ENCODE measurements at regions not wholly inside any gene's neighbourhood (a gene's known extent, or its start where the extent isn't known, plus 50 kb on each side); places are given as distances from the start of the nearest gene placed in this dataset.
"Not testable (repeated sequence)": the region's sequence is repeated elsewhere in the genome, so short reads cannot be mapped to it uniquely, and the experiment has no call there.

- no peaks in the 10 kb centered on the region for H3K27me3 ChIP-seq
- no peaks in the 10 kb centered on the region for H3K9me3 ChIP-seq
- H3K4me1 ChIP-seq: no peaks in the 10 kb centered on the region
- no peak for DNase-seq
- TF ChIP-seq CTCF (IDR thresholded peaks at IDR 0.05) (no peak), POLR2A (IDR thresholded peaks at IDR 0.05) (no peak)
- no peak overlapping the region for H3K27ac ChIP-seq
- no peaks in the 10 kb centered on the region for H3K36me3 ChIP-seq
- no peak overlapping the region for H3K4me3 ChIP-seq
These were observed 183.2 kb upstream of the RPRM start for GRCh38 chr2:153661801-153662200.

- Histone ChIP-seq H3K4me1 (no peaks in the 10 kb centered on the region), H3K36me3 (no peaks in the 10 kb centered on the region), H3K27ac (no peak overlapping the region), H3K9me3 (no peaks in the 10 kb centered on the region), H3K4me3 (no peak overlapping the region), H3K27me3 (no peaks in the 10 kb centered on the region)
- TF ChIP-seq CTCF (IDR thresholded peaks at IDR 0.05) (no peak), POLR2A (IDR thresholded peaks at IDR 0.05) (no peak)
- DNase-seq: no peak
These were observed 184.8 kb upstream of the RPRM start for GRCh38 chr2:153663371-153663770.

GRCh38 chr2:153664009-153664408, 185.4 kb upstream of the RPRM start:
- DNase-seq, H3K27me3 ChIP-seq, H3K9me3 ChIP-seq, H3K4me3 ChIP-seq, H3K27ac ChIP-seq, H3K36me3 ChIP-seq, H3K4me1 ChIP-seq: not testable (repeated sequence)

GRCh38 chr2:153667475-153667874, 188.9 kb upstream of the RPRM start:
- H3K4me1 ChIP-seq: no peaks in the 10 kb centered on the region
- no peaks in the 10 kb centered on the region for H3K36me3 ChIP-seq
- no peak overlapping the region for H3K27ac ChIP-seq
- no peak overlapping the region for H3K4me3 ChIP-seq
- H3K9me3 ChIP-seq: no peaks in the 10 kb centered on the region
- no peak for TF ChIP-seq CTCF (IDR thresholded peaks at IDR 0.05)
- TF ChIP-seq POLR2A (IDR thresholded peaks at IDR 0.05): no peak
- DNase-seq: no peak
- no peaks in the 10 kb centered on the region for H3K27me3 ChIP-seq

- no peak for DNase-seq
- H3K4me1 ChIP-seq: no peaks in the 10 kb centered on the region
- H3K27me3 ChIP-seq: no peaks in the 10 kb centered on the region
- TF ChIP-seq POLR2A (IDR thresholded peaks at IDR 0.05) (no peak), CTCF (IDR thresholded peaks at IDR 0.05) (no peak)
- H3K27ac ChIP-seq: no peak overlapping the region
- no peaks in the 10 kb centered on the region for H3K36me3 ChIP-seq
- no peaks in the 10 kb centered on the region for H3K9me3 ChIP-seq
- H3K4me3 ChIP-seq: no peak overlapping the region
These were observed 190.4 kb upstream of the RPRM start for GRCh38 chr2:153668923-153669322.

GRCh38 chr2:153710128-153710527, 161.6 kb upstream of the GALNT13 start:
- H3K36me3 ChIP-seq: no peaks in the 10 kb centered on the region
- H3K27me3 ChIP-seq: no peaks in the 10 kb centered on the region
- H3K27ac ChIP-seq: no peak overlapping the region
- no peak for DNase-seq
- H3K9me3 ChIP-seq: no peaks in the 10 kb centered on the region
- no peaks in the 10 kb centered on the region for H3K4me1 ChIP-seq
- H3K4me3 ChIP-seq: no peak overlapping the region
- TF ChIP-seq POLR2A (IDR thresholded peaks at IDR 0.05) (no peak), CTCF (IDR thresholded peaks at IDR 0.05) (no peak)
